H54 (cell line): ENCODE measurements at regions not wholly inside any gene's neighbourhood (a gene's known extent, or its start where the extent isn't known, plus 50 kb on each side); places are given as distances from the start of the nearest gene placed in this dataset.

Experiments
- DNase-seq: peaks from one replicate; pipeline ENCODE4 v3.0.0; 2011; ENCODE audit warnings: low spot score, mixed read lengths; ENCODE audit not compliant: insufficient read length
- FAIRE-seq: peaks from 3 replicates; lab custom pipeline; 2011; peaks lifted over from hg19 to GRCh38; lab: Jason Lieb, UNC
- POLR2A ChIP-seq: IDR thresholded peaks from 2 replicates; pipeline ENCODE4 v1.6.1; 2011; ENCODE audit warnings: low read depth, mild to moderate bottlenecking, low read length

DNA sequence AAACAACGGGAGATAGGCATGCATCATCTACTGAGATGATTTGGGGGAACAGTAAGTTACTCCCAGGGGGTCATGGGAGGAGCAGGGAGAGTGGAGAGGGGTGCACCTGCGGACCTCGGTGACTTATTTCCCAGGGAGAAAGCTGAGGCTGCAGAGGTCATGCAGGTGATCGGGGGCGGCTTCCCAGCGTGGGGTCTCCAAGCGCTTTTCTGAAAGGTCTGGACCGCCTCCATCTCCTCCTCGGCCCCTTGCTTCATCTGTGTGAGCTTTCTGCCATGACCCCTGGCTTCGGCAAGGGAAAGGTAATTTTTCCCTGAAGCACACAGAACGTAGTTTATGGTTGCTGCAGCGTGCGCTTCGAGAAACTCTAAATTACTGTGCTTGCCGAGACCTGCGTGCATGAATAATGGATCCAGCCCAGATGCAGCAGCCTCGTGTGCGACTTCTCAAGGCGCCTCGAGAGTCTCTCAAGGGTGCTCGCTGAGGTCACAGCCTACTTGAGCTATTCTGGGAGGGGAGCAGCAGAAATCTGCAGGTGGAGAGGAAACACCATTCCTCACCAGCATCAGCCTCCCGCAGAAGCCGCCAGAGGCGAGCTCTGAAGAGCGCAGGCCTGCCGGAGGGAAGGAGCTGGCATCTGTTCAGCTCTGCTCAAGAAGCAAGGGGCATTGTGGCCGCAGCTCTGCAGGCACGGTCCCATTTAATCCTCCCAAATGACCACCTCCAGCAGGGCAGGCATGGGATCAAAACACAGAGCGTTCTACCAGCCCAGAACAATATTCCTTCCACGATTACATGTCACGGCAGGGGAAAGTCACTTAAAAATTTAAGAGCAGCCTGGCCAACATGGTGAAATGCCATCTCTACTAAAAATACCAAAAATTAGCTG lies 308.4 kb upstream of the MYT1L start:
- no peak for FAIRE-seq
- no peak for TF ChIP-seq POLR2A
- DNase-seq = no peak

DNA sequence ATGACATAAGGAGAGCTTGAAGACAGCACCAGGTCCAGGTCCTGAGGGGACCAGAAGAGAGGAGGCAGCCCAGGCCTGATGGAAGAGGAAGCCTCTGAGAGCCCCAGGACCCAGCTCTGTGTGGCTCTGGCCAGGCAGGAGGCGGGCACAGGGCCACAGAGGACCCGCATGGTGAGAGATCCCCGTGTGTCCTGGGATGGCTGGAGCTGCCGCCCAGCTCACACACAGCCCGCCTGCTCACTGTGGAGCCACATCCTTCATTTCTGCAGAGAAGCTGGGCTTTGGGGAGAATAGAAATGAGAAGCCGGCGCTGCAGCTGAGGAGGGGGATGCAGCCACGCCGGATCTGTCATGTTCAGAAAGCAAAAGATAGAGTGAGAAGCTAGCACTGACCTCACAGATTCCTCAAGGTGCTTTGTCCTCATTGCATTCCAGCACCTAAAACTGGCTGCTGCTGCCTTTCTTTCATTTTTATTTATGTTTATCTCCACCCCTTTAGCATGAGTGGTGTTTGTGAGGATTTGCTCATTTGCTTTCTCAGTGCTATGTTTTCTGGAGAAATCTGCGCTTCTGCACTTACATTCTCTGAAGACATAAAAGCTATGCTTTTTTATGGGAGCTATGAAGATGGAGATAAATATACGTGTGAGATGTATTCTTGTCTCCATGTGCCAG lies 307.6 kb upstream of the MYT1L start:
- no peak for TF ChIP-seq POLR2A
- DNase-seq (no peak), FAIRE-seq (no peak)

DNA sequence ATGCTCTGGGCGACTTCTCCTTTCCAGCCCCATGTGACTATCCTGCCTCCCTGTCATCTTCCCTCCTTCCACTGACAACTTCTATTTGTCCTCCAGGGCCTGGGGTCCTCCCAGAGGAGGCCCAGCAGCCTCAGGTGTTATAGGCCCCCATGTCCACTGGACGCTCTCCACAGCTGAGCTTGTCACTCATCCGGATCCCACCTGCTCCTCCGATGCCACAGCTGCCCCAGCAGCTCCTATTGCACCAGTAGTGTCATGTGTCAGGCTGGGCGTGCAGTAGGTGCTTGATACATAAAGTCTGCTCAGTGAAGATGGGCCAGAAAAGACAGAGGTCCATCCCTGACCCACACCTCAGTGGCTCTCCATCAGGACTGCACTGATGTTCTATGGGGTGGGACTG lies 305.7 kb upstream of the MYT1L start:
- TF ChIP-seq POLR2A = no peak
- no peak for FAIRE-seq
- no peak for DNase-seq

DNA sequence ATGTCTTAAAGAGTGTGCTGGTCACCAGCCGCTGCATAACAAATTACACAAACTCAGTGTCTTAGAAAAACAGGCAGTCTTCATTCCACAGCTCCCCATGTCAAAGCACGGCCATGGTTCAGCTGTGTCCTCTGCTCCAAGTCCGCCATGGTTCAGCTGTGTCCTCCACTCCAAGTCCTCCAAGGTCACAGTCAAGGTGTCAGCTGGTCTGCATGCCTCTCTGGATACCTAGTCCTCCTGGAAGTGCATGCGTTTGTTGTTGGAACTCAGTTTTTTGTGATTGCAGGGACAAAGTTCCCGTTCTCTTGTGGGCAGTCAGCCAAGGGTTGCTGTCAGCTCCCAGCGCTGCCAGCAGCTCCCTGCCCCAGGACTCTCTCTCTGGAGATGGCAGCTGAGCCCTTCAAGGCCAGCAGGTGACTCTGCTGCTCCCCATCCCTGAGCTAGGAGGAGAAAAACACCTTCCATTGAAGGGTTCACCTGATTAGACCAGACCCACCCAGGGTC lies 304.0 kb upstream of the MYT1L start:
- FAIRE-seq (no peak), DNase-seq (no peak)
- no peak for TF ChIP-seq POLR2A

DNA sequence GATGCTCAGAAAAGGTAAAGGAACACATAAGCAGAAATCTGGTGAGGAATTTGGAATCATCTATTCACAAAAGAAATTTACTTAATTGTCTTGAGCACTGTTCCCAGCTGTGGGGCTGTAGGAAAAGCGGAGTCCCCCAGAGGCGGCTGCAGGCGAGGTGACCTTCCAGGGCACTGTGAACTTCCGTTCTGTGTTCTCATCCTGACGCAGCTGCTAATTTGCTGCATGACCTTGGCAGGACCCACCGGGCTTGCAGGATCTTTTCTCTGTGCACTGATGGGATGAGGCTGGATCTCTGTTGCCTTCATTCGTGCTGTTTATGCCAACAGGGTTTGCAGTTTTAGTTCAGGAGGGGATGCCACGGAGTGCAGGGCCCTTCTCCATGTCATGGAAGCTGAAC lies 301.9 kb upstream of the MYT1L start:
- TF ChIP-seq POLR2A = no peak
- FAIRE-seq (no peak), DNase-seq (no peak)

DNA sequence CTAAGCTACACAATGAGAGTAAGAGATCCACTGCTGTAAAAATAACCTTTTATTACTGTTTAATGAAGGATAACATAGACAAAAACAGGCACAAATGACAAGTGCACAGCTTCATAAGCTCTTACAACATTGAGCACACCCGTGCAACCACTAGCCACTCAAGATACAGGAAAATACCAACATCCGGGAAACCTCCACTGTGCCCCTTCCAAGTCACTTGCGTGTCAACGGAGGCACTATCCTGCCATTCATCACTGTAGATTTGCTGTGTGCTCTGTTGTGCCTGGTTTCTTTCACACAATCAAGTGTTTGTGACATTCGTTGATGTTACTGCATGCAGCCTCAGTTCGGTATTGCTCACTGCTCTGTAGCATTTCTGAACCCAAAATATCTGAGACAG lies 292.9 kb upstream of the MYT1L start:
- TF ChIP-seq POLR2A = no peak
- no peak for FAIRE-seq
- no peak for DNase-seq

DNA sequence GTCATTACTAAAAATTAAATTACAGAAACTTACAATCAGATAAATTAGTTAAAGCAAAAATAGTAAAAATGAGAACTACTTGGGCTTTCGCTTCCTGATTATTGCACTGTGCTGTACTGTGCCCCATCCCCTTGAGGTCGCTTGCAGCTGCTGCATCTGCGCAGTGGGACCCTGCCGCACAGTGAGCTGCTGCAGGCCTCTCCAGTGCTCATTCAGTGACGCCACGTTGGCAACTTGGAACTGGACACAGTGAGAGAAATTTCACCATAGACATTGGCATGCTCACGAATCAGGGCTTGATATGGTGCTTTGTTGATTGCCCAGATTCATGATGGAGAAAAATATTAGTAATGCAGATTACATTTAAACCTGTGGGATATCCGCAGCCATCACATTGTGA lies 290.8 kb upstream of the MYT1L start:
- FAIRE-seq (no peak), DNase-seq (no peak)
- TF ChIP-seq POLR2A = no peak

DNA sequence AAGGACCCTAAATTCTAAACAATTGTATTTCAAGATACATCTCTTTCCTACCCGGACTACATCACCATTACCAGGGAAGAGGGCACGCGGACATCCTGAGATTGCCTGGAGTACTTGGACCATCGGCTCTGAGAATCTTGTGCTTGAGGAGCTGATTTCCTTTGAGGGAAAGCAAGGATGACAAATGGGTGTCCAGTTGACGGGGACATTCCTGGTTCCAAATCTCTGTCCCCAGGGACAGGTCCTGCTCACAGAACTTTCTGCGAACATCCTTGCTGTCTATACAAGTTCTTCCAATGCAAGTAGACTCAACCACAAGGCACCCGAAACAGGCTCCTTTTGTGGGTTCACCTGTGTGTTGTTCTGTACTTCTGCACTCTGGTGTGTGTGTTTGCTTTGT lies 289.5 kb upstream of the MYT1L start:
- no peak for TF ChIP-seq POLR2A
- no peak for FAIRE-seq
- DNase-seq = no peak

DNA sequence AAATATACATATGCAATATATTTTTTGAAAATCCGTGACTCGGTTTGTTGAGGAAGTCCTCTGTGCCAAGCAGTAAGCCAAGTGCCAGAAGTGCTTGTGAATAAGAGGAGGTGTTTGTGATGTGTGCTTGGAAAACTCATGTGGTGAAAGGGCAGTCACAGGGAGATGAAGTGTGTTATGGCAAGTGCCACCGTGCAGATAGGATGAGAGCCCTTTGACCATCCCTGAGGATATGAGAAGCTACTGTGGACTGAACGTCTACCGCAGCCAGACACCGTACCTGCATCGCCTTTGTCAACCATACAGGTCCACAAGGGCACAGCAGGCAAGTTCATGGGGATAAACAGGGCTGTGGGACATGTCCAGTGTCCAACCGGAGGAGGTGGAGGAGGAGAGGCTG lies 288.9 kb upstream of the MYT1L start:
- DNase-seq = no peak
- no peak for TF ChIP-seq POLR2A
- no peak for FAIRE-seq

DNA sequence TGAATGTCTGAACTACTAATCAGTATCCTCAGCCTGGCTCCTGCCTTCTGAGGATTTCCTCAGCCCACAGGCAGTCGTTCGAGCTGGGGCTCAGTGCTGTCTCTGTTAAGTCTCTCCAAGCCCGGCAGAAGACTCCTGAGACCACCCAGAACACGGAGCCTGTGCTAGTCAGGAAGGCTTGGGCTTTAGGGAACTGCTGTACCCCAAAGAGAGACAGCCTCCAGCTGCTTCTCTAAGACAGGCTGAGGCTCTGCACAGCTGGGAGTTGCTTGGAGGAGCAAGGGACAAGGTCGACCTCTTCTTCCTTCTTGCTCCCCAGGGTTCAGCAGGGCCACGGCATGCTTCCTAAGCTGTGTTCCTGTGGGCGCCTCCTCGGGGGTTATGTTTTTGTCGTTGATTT lies 283.4 kb upstream of the MYT1L start:
- TF ChIP-seq POLR2A = no peak

DNA sequence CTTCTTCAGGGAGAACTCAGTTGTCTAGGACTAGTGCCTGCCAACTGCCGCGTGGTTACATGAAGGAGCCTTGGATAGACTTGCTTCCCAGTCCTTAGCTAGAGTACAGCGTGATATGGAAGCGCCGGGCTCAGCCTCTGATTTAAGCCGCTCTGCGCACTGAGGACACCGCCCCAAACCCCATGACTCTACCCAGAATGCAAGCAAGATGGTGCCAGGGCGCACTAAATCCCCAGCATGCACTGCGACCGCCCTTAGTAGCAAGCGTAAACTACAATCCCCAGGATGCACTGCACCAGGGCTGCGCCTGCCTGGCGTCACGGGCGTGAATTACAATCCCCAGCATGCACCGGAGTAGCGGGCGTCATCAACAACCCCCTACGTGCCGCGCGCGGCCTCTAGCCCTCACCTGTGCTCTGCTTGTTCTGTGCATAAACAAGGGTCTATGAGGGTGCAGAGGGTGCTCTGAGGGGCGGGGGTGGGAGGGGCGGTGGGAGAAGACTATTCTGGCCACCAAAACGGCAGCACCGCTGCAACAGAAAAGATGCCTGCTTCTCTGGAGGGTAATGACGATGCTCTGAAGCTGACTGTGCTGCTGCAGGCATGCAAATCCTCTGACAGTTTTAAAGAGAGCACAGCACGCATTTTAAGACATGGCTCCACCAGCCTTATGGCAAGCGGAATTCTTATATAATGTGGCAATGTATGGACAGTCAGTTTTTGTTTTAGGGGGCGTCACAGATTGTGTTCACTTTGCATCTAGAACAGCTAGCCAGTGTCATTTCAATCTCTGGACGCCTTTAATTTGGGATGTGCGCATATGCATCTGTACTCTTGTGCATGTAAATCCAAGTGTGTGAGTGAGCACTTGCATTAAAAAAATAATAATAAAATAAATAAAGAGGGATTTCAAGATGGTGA lies 282.5 kb upstream of the MYT1L start:
- peak; percentile 78 for DNase-seq
- FAIRE-seq = peak; percentile 99
- peak; percentile 48 for TF ChIP-seq POLR2A

More for the DNA sequence above, 283.4 kb upstream of the MYT1L start:
- DNase-seq = no peak
- no peak for FAIRE-seq

DNA sequence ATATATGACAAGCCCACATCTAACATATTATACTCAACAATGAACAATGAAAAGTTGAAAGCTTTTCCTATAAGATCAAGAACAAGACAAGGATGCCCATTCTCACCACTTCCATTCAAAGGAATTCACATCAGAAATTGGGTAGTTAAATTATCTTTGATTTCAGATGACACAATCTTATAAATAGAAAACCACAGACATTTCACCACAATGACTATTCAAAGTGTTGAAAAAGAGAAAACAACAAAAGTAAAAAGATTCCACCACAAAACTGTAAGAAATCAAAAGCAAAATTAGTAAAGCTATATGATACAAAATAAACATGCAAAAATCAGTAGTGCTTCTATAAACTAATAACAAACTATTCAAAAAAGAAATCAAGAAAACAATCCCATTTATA lies 279.7 kb upstream of the MYT1L start:
- no peak for FAIRE-seq
- DNase-seq = no peak
- TF ChIP-seq POLR2A = no peak

DNA sequence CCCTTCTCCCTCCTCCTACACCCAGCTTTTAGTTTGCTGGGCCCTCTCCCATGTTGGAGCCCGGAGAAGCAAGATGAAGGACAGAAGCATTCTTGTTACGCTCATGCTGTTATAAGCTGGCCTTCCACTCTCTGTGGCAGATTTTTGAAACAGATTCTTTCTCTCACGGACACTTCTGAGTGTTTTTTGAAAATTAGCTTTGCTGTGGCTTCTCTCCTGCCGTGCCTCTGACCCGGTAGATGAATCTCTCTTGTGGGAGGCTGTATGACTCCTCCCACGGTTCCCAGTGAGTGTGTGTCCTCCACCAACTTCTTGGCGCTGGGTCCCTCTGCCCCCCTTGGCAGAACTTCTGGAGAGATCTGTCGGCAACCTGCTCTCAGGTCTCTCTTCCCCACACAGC lies 269.3 kb upstream of the MYT1L start:
- no peak for TF ChIP-seq POLR2A
- FAIRE-seq = no peak

More for the DNA sequence above, 269.3 kb upstream of the MYT1L start:
- no peak for DNase-seq
